ENCODE measurements at regions not wholly inside any gene's neighbourhood (a gene's known extent, or its start where the extent isn't known, plus 50 kb on each side); places are given as distances from the start of the nearest gene placed in this dataset.

GRCh38 chr12:124715121-124715990, 147.9 kb upstream of the NCOR2 start:
- H2BK20ac ChIP-seq (ENCODE audit: low read depth, low read length, poor library complexity, severe bottlenecking): no peak overlapping the region
- H2BK5ac ChIP-seq (ENCODE audit: insufficient read length, low read length): no peak overlapping the region
- Mint-ChIP-seq H3K27me3 (ENCODE audit: low read depth) (peaks cover 6% of the 10 kb centered on the region), H3K4me3 (no peak overlapping the region), H3K4me1 (peaks cover 9 to 11% of the 10 kb centered on the region in 2 experiments), H3K27ac (no peak overlapping the region; a peak in 1 of 7 replicates), H3K9me3 (no peaks in the 10 kb centered on the region), H3K36me3 (ENCODE audit: insufficient read depth in 1 of 3, low read depth in 3 of 3) (no peaks in the 10 kb centered on the region)
- H3K79me2 ChIP-seq (ENCODE audit: insufficient read depth, low read length): no peaks in the 10 kb centered on the region
- H4K5ac ChIP-seq (ENCODE audit: insufficient read length, low read depth, low read length): no peak overlapping the region
- H2BK12ac ChIP-seq (ENCODE audit: insufficient read length, low read depth, low read length): no peak overlapping the region
- no peak overlapping the region for H3T11ph ChIP-seq (ENCODE audit: low read length)
- H3K14ac ChIP-seq (ENCODE audit: insufficient read depth, low read length): peak overlapping the region; percentile 1; the same call in 1 of the 2 replicates
- no peak overlapping the region for H3K27ac ChIP-seq (ENCODE audit: insufficient read length, low read depth, low read length)
- TF ChIP-seq CTCF (conservative IDR thresholded peaks at IDR 0.05): no peak
- no peak overlapping the region for H2BK15ac ChIP-seq (ENCODE audit: low read depth, low read length)
- H3K9me3 ChIP-seq (ENCODE audit: control insufficient read depth, low read depth, low read length): no peaks in the 10 kb centered on the region
- no peak overlapping the region for H2BK120ac ChIP-seq (ENCODE audit: low read depth, low read length, poor library complexity, severe bottlenecking)
- no peaks in the 10 kb centered on the region for H3K23me2 ChIP-seq (ENCODE audit: insufficient read length, low read depth, low read length, poor library complexity, severe bottlenecking)
- H3K4ac ChIP-seq (ENCODE audit: low read depth, low read length): no peak overlapping the region
- H3K56ac ChIP-seq (ENCODE audit: insufficient read length, low read depth, low read length): no peak overlapping the region
- H4K20me1 ChIP-seq (ENCODE audit: control insufficient read depth, insufficient read depth, insufficient read length): no peaks in the 10 kb centered on the region
- no peak overlapping the region for H3K4me2 ChIP-seq (ENCODE audit: insufficient read depth, insufficient read length, low read length)
- no peak overlapping the region for H4K8ac ChIP-seq (replicated peaks; ENCODE audit: insufficient read length, low read depth, low read length)
- no peaks in the 10 kb centered on the region for H3K79me1 ChIP-seq (ENCODE audit: insufficient read depth, low read depth, low read length, poor library complexity, severe bottlenecking)
- H3K4me1 ChIP-seq (ENCODE audit: insufficient read depth, low read length): no peaks in the 10 kb centered on the region
- no peak overlapping the region for H2AFZ ChIP-seq (ENCODE audit: low read length)
- H3K9ac ChIP-seq (ENCODE audit: extremely low read depth, insufficient read length, low read length): no peak overlapping the region
- H3K18ac ChIP-seq (ENCODE audit: insufficient read length, low read depth, low read length): no peak overlapping the region
- H3K27me3 ChIP-seq (ENCODE audit: insufficient read depth, low read length): no peaks in the 10 kb centered on the region
- H4K91ac ChIP-seq (ENCODE audit: insufficient read length, low read depth, low read length): no peak overlapping the region
- H2AK5ac ChIP-seq (ENCODE audit: insufficient read length, low read length): no peak overlapping the region
- no peak for DNase-seq
- H3K23ac ChIP-seq (ENCODE audit: insufficient read length, low read depth, low read length): no peak overlapping the region
- no CpG with 5 or more reads among the region's 15 CpGs for WGBS (ENCODE audit: extremely low coverage, insufficient read length, low lambda C conversion rate)

Data from H9 (cell line).